Esophagus muscularis mucosa (tissue), 4 donors: ENCODE measurements at regions not wholly inside any gene's neighbourhood (a gene's known extent, or its start where the extent isn't known, plus 50 kb on each side); places are given as distances from the start of the nearest gene placed in this dataset.

Experiments used
- CTCF ChIP-seq, 3 experiments: fragments of 200-600 bp in 2 of 3; fragments of 450-650 bp in 1 of 3; sonication (generic) in 2 of 3; IDR thresholded peaks; one replicate each; pipeline ENCODE4 v1.5.1; 2017 to 2019; ENCODE audit warnings: antibody characterized with exemption in 3 of 3, mild to moderate bottlenecking in 2 of 3, moderate library complexity in 1 of 3
- EP300 ChIP-seq: sonication (generic); formaldehyde crosslinking; IDR thresholded peaks from one replicate; pipeline ENCODE4 v1.6.1; 2017; ENCODE audit warnings: antibody characterized with exemption
- POLR2A ChIP-seq: fragments of 450-650 bp; IDR thresholded peaks from one replicate; pipeline ENCODE4 v1.6.1; 2017; ENCODE audit warnings: antibody characterized with exemption, moderate library complexity, mild to moderate bottlenecking, low read depth

- TF ChIP-seq CTCF (IDR thresholded peaks at IDR 0.05) (no peak), EP300 (no peak), POLR2A (no peak)
These were observed 161.7 kb downstream of the MREG start for GRCh38 chr2:215851696-215852095.
